ENCODE measurements at regions not wholly inside any gene's neighbourhood (a gene's known extent, or its start where the extent isn't known, plus 50 kb on each side); places are given as distances from the start of the nearest gene placed in this dataset.

DNA sequence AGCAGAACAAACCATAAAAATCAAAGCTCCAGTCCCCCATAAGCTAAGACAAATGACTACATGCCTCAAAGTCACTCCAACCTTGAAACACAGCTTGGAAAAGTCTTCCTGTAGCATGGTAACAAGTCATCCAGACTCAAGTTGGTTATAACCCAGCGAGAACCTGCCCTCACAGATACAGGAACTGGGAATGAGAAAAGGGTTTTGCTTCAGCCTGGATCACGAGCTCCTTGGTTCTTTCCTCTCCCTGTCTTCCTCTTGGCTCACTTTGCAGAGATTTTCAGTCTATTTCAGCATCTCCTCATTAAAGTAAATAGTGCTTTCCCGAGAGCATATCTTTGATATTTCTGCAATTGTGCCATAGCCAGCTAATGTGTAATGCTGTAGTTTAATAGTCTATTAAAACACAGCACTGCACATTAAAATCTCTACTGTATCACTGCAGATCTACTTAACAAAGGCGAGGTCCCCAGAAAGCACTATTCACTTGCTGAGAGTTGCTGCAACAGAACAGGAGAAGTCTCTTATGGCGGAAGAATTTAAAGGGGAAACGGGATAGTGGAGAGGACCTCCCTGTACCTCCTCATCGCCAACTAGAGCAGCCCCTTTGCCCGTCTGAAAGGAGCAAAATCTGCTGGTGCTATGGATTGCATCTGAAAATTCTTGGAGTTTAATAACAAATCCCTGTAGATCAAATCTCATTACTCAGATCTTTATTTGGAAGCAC lies 249.3 kb upstream of the GATB start:
- peaks cover 0 to 10% (median 0%) of the 10 kb centered on the region in 12 donors for H3K9me3 ChIP-seq
- DNase-seq = no peak
- intact Hi-C loops (cut with DNase I) = no loop called here
- WGBS, 4 donors = 48 to 56% (median 53%) methylated on average over 8 of the region's 8 CpGs
- no peaks in the 10 kb centered on the region for H3K27me3 ChIP-seq
- H3K36me3 ChIP-seq = no peaks in the 10 kb centered on the region
- no peak overlapping the region for H3K4me3 ChIP-seq
- peaks cover 0 to 15% (median 3%) of the 10 kb centered on the region in 12 donors for H3K4me1 ChIP-seq
- ATAC-seq = no peak
- no peak overlapping the region for H3K27ac ChIP-seq
- no peak for TF ChIP-seq POLR2A (IDR thresholded peaks at IDR 0.05)
- TF ChIP-seq, protein P1, sequence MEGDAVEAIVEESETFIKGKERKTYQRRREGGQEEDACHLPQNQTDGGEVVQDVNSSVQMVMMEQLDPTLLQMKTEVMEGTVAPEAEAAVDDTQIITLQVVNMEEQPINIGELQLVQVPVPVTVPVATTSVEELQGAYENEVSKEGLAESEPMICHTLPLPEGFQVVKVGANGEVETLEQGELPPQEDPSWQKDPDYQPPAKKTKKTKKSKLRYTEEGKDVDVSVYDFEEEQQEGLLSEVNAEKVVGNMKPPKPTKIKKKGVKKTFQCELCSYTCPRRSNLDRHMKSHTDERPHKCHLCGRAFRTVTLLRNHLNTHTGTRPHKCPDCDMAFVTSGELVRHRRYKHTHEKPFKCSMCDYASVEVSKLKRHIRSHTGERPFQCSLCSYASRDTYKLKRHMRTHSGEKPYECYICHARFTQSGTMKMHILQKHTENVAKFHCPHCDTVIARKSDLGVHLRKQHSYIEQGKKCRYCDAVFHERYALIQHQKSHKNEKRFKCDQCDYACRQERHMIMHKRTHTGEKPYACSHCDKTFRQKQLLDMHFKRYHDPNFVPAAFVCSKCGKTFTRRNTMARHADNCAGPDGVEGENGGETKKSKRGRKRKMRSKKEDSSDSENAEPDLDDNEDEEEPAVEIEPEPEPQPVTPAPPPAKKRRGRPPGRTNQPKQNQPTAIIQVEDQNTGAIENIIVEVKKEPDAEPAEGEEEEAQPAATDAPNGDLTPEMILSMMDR (IDR thresholded peaks at IDR 0.05) = no peak

DNA sequence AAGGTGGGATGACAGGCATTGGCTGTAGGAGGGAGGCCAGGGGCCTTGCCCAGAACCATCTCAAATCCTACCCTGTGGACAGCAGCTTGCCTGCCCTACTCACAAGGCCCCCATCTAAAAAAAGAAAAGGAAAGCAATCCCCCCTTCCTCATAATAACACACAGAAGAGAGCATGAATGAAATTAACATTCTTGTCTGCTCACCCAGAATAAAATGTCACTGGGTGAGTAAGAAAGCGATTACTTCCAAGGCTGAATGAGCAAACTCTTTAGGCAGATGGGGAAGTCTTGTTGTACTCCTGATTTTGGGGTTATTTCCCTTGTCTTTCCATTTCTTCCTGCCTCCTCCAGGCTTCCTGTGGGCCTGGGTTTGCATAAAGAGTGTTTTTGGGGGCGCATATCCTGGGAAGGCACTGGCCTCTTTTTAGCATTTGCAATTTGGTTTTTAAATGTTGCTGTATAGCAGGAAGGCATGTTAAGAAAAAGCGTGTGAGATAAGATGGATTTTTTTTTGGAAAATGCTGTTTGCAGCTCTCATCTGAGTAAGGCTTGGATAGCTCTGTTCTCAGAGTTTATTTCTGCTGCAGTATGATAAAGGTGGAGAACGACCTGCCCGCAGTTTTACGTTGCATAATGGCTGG lies 248.3 kb upstream of the GATB start:
- WGBS, 4 donors = 71 to 82% (median 75%) methylated on average over 6 of the region's 6 CpGs
- intact Hi-C loops (cut with DNase I) = no loop called here

DNA sequence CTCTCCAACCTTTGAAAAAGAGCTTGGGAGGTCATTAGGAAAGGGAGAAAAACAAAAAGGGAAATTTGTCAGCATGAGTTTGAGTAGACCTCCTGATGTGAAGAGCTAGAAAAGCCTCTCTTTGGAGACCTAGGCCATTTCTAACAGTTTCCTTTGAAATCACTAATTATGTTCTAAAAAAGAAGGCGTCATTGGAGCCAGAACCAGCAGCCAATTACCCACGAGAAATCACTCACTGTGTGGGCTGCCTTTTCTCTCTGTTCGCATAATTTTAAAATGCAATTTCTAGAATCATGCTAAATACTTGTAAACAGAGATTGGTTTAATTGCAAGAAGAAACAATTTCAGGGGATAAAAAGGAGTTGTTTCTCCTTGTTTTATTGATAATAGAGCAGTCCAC lies 246.3 kb upstream of the GATB start:
- TF ChIP-seq POLR2A (IDR thresholded peaks at IDR 0.05) = no peak
- TF ChIP-seq, protein P1 (IDR thresholded peaks at IDR 0.05) = no peak
- no peaks in the 10 kb centered on the region for H3K9me3 ChIP-seq
- no peak for DNase-seq
- no peaks in the 10 kb centered on the region for H3K36me3 ChIP-seq
- intact Hi-C loops (cut with DNase I) = no loop called here
- no peak overlapping the region for H3K4me3 ChIP-seq
- whole genome bisulfite sequencing, 4 donors = 87 to 93% (median 91%) methylated on average over 3 of the region's 3 CpGs
- no peak for ATAC-seq
- H3K27ac ChIP-seq = no peak overlapping the region
- H3K27me3 ChIP-seq = no peaks in the 10 kb centered on the region
- peaks cover 0 to 15% (median 3%) of the 10 kb centered on the region in 12 donors for H3K4me1 ChIP-seq

More for the DNA sequence above, 248.3 kb upstream of the GATB start:
- H3K4me3 ChIP-seq = no peak overlapping the region
- ATAC-seq (no peak), DNase-seq (no peak)
- H3K9me3 ChIP-seq = peaks cover 0 to 10% (median 0%) of the 10 kb centered on the region in 12 donors
- H3K36me3 ChIP-seq = no peaks in the 10 kb centered on the region
- no peaks in the 10 kb centered on the region for H3K27me3 ChIP-seq
- H3K4me1 ChIP-seq = peaks cover 0 to 15% (median 3%) of the 10 kb centered on the region in 12 donors
- TF ChIP-seq, protein P1 (IDR thresholded peaks at IDR 0.05) = no peak
- TF ChIP-seq POLR2A (IDR thresholded peaks at IDR 0.05) = no peak
- no peak overlapping the region for H3K27ac ChIP-seq

DNA sequence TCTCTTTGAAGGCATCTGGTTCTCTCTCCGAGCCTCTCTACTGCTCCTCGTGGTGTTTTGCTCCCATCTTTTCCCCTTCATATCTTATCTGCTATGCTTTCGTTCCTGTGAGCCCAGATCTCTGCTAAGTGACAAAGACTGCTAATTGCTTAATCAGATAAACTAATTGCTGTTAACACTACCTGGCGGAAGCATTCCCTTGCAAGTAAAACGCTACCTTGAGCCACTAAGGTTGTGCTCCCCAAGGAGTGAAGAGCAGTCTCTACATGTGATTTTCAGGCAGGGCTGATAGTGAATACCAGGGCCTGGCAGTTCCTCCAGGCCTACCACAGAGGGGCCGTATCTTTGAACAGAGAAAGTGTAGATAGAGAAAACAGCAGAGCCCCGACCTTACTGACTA lies 244.0 kb upstream of the GATB start:
- WGBS, 4 donors = 54 to 69% (median 63%) methylated on average over 7 of the region's 7 CpGs
- intact Hi-C loops (cut with DNase I) = no loop called here
- no peak for ATAC-seq

More for the DNA sequence above, 244.0 kb upstream of the GATB start:
- no peaks in the 10 kb centered on the region for H3K9me3 ChIP-seq
- H3K27ac ChIP-seq = no peak overlapping the region
- H3K4me1 ChIP-seq = peaks cover 0 to 6% (median 0%) of the 10 kb centered on the region in 12 donors
- TF ChIP-seq, protein P1 (IDR thresholded peaks at IDR 0.05) = no peak
- TF ChIP-seq POLR2A (IDR thresholded peaks at IDR 0.05) = no peak
- no peak overlapping the region for H3K4me3 ChIP-seq
- no peaks in the 10 kb centered on the region for H3K27me3 ChIP-seq
- no peak for DNase-seq
- H3K36me3 ChIP-seq = no peaks in the 10 kb centered on the region
